ENCODE measurements at regions not wholly inside any gene's neighbourhood (a gene's known extent, or its start where the extent isn't known, plus 50 kb on each side); places are given as distances from the start of the nearest gene placed in this dataset.

GRCh38 chr2:58671675-58672074, 430.6 kb upstream of the FANCL start:
- TF ChIP-seq POLR2A (IDR thresholded peaks at IDR 0.05), result no peak
- no peak for TF ChIP-seq CTCF (IDR thresholded peaks at IDR 0.05)
- TF ChIP-seq POLR2AphosphoS5 (IDR thresholded peaks at IDR 0.05), result no peak
